Keratinocyte (primary cell): ENCODE measurements at regions not wholly inside any gene's neighbourhood (a gene's known extent, or its start where the extent isn't known, plus 50 kb on each side); places are given as distances from the start of the nearest gene placed in this dataset.

Experiments used
- DNase-seq: peaks from one replicate; pipeline ENCODE4 v3.0.0-alpha.2; 2011; ENCODE audit warnings: low read depth, missing footprints, low spot score
- FAIRE-seq: peaks from 2 replicates; lab custom pipeline; 2011; peaks lifted over from hg19 to GRCh38; lab: Jason Lieb, UNC
- H2AFZ ChIP-seq: 2 replicates; pipeline ENCODE4 v1.6.0; 2012; ENCODE audit warnings: low read length, control low read depth, inconsistent platforms; ENCODE audit not compliant: control insufficient read depth
- H3K27ac ChIP-seq: 2 replicates; pipeline ENCODE4 v1.5.1; 2011; ENCODE audit warnings: low read length; ENCODE audit not compliant: control insufficient read depth, insufficient read depth
- H3K27me3 ChIP-seq: 3 replicates; pipeline ENCODE4 v1.6.0; 2011; ENCODE audit warnings: low read length; ENCODE audit not compliant: control insufficient read depth, insufficient read depth; ENCODE audit errors: extremely low read depth
- H3K36me3 ChIP-seq, 2 experiments: 2 replicates in 1 of 2; 3 replicates in 1 of 2; pipeline ENCODE4 v1.5.1; 2011; ENCODE audit warnings: low read length in 2 of 2, mild to moderate bottlenecking in 1 of 2; ENCODE audit not compliant: control insufficient read depth in 2 of 2, insufficient read depth in 2 of 2; ENCODE audit errors: extremely low read depth in 1 of 2
- H3K4me1 ChIP-seq: 3 replicates; pipeline ENCODE4 v1.5.1; 2011; ENCODE audit warnings: low read length; ENCODE audit not compliant: control insufficient read depth, insufficient read depth; ENCODE audit errors: extremely low read depth
- H3K4me2 ChIP-seq: 3 replicates; pipeline ENCODE4 v1.6.0; 2011; ENCODE audit warnings: low read depth, low read length; ENCODE audit not compliant: control insufficient read depth, insufficient read depth; ENCODE audit errors: extremely low read depth
- H3K4me3 ChIP-seq, 3 experiments: fragments of 200-600 bp in 1 of 3; sonication (generic) in 1 of 3; 2 replicates in 2 of 3; 3 replicates in 1 of 3; pipeline ENCODE4 v1.5.1; 2011 to 2016; ENCODE audit warnings: low read length in 3 of 3, mild to moderate bottlenecking in 3 of 3, control low read depth in 2 of 3, inconsistent platforms in 1 of 3, low read depth in 1 of 3, mixed read lengths in 1 of 3, mixed run types in 1 of 3, moderate library complexity in 1 of 3; ENCODE audit not compliant: control insufficient read depth in 2 of 3, insufficient read depth in 2 of 3; ENCODE audit errors: extremely low read depth in 1 of 3
- H3K79me2 ChIP-seq: 2 replicates; pipeline ENCODE4 v1.6.0; 2012; ENCODE audit warnings: low read length; ENCODE audit not compliant: control insufficient read depth, insufficient read depth
- H3K9ac ChIP-seq: 3 replicates; pipeline ENCODE4 v1.6.0; 2011; ENCODE audit warnings: low read length; ENCODE audit not compliant: control insufficient read depth, insufficient read depth; ENCODE audit errors: extremely low read depth
- H3K9me1 ChIP-seq: 3 replicates; pipeline ENCODE4 v1.6.0; 2011; ENCODE audit warnings: low read length; ENCODE audit not compliant: control insufficient read depth, insufficient read depth; ENCODE audit errors: extremely low read depth
- H3K9me3 ChIP-seq: 2 replicates; pipeline ENCODE4 v1.5.1; 2012; ENCODE audit warnings: low read depth, low read length; ENCODE audit not compliant: control insufficient read depth
- H4K20me1 ChIP-seq: 3 replicates; pipeline ENCODE4 v1.6.0; 2011; ENCODE audit warnings: low read length; ENCODE audit not compliant: control insufficient read depth, insufficient read depth; ENCODE audit errors: extremely low read depth
- CTCF ChIP-seq, 3 experiments: IDR thresholded peaks in 1 of 3; conservative IDR thresholded peaks in 1 of 3; optimal IDR thresholded peaks in 1 of 3; 2 replicates in 2 of 3; 3 replicates in 1 of 3; pipeline versions ENCODE3 to v1.5.1; 2011; ENCODE audit warnings: low read length in 3 of 3, mild to moderate bottlenecking in 3 of 3, moderate library complexity in 2 of 3, control low read depth in 1 of 3, inconsistent platforms in 1 of 3; ENCODE audit not compliant: insufficient read depth in 2 of 3; ENCODE audit errors: extremely low read depth in 1 of 3
- EZH2 ChIP-seq: IDR thresholded peaks from one replicate; pipeline ENCODE4 v1.6.1; 2012; ENCODE audit warnings: inconsistent platforms, mild to moderate bottlenecking, low read length, moderate library complexity
- dilution Hi-C: fragments of 300-500 bp; cut with MboI; formaldehyde crosslinking; loops from one replicate; pipeline ENCODE4 v1.7.0; 2020; ENCODE audit warnings: low sequenced_read_pairs; ENCODE audit not compliant: extremely low pct_ligation_motif_present

- Histone ChIP-seq H4K20me1 (no peaks in the 10 kb centered on the region), H3K9me1 (no peaks in the 10 kb centered on the region), H3K36me3 (no peaks in the 10 kb centered on the region), H2AFZ (no peak overlapping the region), H3K4me2 (no peak overlapping the region), H3K79me2 (no peaks in the 10 kb centered on the region), H3K4me1 (peaks cover 4% of the 10 kb centered on the region), H3K9me3 (no peaks in the 10 kb centered on the region), H3K4me3 (no peak overlapping the region), H3K27me3 (no peaks in the 10 kb centered on the region), H3K27ac (no peak overlapping the region), H3K9ac (no peak overlapping the region)
- no peak for TF ChIP-seq CTCF (optimal IDR thresholded peaks at IDR 0.05 in 1 of 3, IDR thresholded peaks at IDR 0.05 in 1 of 3, conservative IDR thresholded peaks at IDR 0.05 in 1 of 3; ENCODE audit: extremely low read depth in 1 of 3, insufficient read depth in 2 of 3, low read length in 3 of 3)
- TF ChIP-seq EZH2 = no peak
- dilution Hi-C loops = no loop called here
- FAIRE-seq (no peak), DNase-seq (no peak)
Measured at GRCh38 chr13:73522937-73523336, 464.1 kb downstream of the KLF5 start.

- H3K9ac ChIP-seq = no peak overlapping the region
- H3K4me1 ChIP-seq = peaks cover 4% of the 10 kb centered on the region
- FAIRE-seq (peak; percentile 5), DNase-seq (no peak)
- H3K79me2 ChIP-seq = no peaks in the 10 kb centered on the region
- H3K4me3 ChIP-seq = no peak overlapping the region
- H3K27me3 ChIP-seq = no peaks in the 10 kb centered on the region
- no peak overlapping the region for H3K27ac ChIP-seq
- no peak overlapping the region for H2AFZ ChIP-seq
- H3K9me1 ChIP-seq = no peaks in the 10 kb centered on the region
- H3K9me3 ChIP-seq = no peaks in the 10 kb centered on the region
- no peaks in the 10 kb centered on the region for H4K20me1 ChIP-seq
- dilution Hi-C loops = no loop called here
- no peak overlapping the region for H3K4me2 ChIP-seq
- TF ChIP-seq CTCF (optimal IDR thresholded peaks at IDR 0.05 in 1 of 3, IDR thresholded peaks at IDR 0.05 in 1 of 3, conservative IDR thresholded peaks at IDR 0.05 in 1 of 3; ENCODE audit: extremely low read depth in 1 of 3, insufficient read depth in 2 of 3, low read length in 3 of 3) = no peak
- TF ChIP-seq EZH2 = no peak
- H3K36me3 ChIP-seq = no peaks in the 10 kb centered on the region
Measured at GRCh38 chr13:73521985-73522524, 463.2 kb downstream of the KLF5 start.
